H54 (cell line): ENCODE measurements at regions not wholly inside any gene's neighbourhood (a gene's known extent, or its start where the extent isn't known, plus 50 kb on each side); places are given as distances from the start of the nearest gene placed in this dataset.

Experiments used
- DNase-seq: peaks from one replicate; pipeline ENCODE4 v3.0.0; 2011; ENCODE audit warnings: low spot score, mixed read lengths; ENCODE audit not compliant: insufficient read length
- FAIRE-seq: peaks from 3 replicates; lab custom pipeline; 2011; peaks lifted over from hg19 to GRCh38; lab: Jason Lieb, UNC
- POLR2A ChIP-seq: IDR thresholded peaks from 2 replicates; pipeline ENCODE4 v1.6.1; 2011; ENCODE audit warnings: low read depth, mild to moderate bottlenecking, low read length

DNA sequence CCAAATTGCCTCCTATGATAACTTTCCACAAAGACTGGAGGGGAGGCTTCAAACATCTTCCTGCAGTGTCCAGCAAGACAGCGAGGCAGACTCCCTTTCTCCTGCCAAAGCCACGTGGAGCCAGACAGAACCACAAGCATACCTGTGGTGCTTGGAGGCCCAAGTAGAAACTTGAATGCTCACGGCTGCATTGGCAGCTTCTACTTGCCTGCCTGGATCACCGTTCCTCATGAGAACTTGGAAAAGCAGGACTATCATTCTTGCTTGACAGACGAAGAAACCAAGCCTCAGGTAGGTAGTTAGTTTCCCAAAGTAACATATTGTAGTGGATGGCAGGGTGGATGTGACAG, 216.3 kb upstream of the SFRP2 start:
- no peak for FAIRE-seq
- no peak for TF ChIP-seq POLR2A
- DNase-seq, result no peak

GRCh38 chr4:154004507-154005170, 215.8 kb upstream of the SFRP2 start:
- no peak for FAIRE-seq
- no peak for TF ChIP-seq POLR2A

GRCh38 chr4:154004016-154004415, 215.1 kb upstream of the SFRP2 start:
- no peak for FAIRE-seq
- no peak for TF ChIP-seq POLR2A

More at GRCh38 chr4:154004507-154005170, 215.8 kb upstream of the SFRP2 start:
- DNase-seq, result no peak

GRCh38 chr4:154003378-154003777, 214.5 kb upstream of the SFRP2 start:
- FAIRE-seq (no peak), DNase-seq (no peak)
- no peak for TF ChIP-seq POLR2A

More at GRCh38 chr4:154004016-154004415, 215.1 kb upstream of the SFRP2 start:
- no peak for DNase-seq

GRCh38 chr4:154001193-154001592, 212.3 kb upstream of the SFRP2 start:
- FAIRE-seq (no peak), DNase-seq (no peak)
- no peak for TF ChIP-seq POLR2A

DNA sequence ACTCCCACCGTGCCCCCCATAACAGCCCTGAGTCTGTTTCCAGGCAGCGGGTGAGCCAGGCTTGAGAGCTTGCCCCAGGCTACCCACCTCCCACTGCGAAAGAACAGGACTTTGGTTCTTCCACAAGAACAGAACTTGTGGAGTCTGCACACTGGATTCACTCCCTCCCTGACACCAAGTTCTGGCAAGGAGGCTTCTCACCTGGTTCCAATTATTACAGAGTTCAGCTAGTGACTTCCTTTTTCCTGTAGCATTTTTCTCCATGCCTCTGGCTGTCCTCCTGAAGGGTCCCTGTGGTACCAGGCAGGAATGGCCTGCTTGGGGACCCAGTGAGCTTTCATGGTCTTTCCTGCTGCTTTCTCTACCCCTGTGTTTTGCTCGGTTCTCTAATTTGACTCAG, 208.6 kb upstream of the SFRP2 start:
- FAIRE-seq (no peak), DNase-seq (no peak)
- TF ChIP-seq POLR2A, result no peak

- DNase-seq, result no peak
- TF ChIP-seq POLR2A, result no peak
- FAIRE-seq, result no peak
Observed at GRCh38 chr4:153989505-153989904, 200.6 kb upstream of the SFRP2 start.

DNA sequence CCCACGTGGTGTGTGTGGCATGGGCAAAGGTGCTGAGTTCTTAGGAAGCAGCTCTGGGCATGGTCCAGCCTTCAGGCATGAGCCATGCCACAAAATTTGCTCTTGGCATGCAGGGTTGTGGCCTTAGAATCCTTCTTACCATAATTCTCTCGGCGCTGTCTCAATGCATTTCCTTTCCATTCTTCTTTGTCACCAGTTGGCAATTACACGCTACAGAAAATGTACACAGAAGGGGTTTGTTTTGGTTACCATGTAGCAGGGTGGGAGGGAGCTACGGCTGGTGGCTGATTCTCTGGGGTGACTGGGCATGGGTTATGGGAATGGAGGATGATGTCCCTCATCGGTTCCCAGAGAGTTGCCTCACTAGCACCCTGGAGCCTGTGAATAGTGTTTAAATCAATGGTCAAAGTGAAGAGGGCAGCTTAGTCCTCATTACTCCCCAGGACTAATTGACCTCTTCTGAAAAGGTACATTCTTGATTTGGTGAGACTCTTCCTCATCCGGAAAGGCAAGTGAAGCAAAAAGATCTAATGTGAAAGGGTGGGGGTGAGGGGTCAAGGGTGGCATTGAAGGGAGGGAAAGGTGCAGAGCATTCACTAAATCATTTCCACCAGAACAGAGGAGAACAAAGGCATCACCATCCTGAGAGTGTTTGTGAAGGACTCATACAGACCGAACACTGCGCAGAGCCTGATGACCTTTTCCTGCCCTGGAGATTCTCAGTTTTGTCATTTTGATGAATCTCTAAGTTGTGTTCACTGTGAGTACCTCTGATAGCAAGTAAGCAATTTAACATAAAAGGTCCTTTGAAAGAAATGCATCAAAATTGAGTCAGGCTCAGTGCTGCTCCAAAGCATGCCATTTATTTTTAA, 199.8 kb upstream of the SFRP2 start:
- no peak for DNase-seq
- no peak for FAIRE-seq
- no peak for TF ChIP-seq POLR2A

DNA sequence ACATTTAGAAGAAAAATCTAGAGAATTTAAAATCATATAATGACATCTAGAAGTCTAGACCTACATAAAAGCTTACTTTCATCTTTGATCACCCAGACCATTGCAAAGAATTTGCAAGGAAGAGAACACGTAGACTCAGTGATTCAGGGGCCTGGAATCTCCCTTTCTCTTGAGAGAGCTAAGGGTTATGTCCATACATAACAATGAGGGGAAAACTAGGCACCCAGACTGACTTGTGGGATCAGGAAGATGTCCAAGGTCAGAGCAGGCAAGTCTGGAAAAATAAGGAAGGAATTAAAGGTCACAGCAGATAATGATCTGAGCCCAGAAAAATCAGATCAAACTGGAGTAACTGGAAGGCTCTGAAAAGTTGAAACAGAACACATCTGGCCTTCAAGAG, 198.4 kb upstream of the SFRP2 start:
- FAIRE-seq (no peak), DNase-seq (no peak)
- TF ChIP-seq POLR2A, result no peak

DNA sequence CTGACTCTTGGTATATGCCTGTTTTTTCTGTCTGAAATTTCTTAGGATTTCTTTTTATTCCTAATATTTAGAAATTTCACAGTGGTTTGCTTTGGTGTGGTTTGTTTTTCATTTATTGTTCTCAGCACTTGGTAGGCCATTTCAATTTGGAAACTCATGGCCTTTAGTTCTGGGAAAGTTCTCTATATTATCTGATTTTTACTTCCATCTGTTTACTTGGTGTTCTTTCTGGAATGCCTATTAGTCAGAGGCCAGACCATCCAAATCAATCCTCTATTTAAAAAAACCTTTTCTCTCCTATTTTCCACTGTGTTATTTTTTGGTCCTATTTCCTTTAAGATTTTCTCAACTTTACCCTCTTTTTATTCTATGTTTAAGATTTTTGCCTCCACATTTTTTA, 188.1 kb upstream of the SFRP2 start:
- no peak for TF ChIP-seq POLR2A
- no peak for DNase-seq
- no peak for FAIRE-seq

DNA sequence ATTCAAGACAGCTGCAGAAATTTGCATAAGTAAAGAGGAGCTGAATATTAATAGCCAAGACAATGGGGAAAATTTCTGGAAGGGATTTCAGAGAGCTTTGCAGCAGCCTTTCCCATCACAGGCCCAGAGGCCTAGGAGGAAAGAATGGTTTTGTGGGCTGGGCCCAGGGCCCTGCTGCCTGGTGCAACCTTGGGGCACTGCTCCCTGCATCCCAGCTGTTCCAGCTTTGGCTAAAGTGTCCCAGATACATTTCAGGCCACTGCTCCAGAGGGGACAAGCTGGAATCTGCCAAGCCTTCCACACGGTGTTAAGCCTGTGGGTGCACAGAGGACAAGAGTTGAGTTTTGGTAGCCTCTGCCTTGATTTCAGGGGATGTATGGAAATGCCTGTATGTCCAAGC, 185.6 kb upstream of the SFRP2 start:
- DNase-seq (no peak), FAIRE-seq (no peak)
- no peak for TF ChIP-seq POLR2A

DNA sequence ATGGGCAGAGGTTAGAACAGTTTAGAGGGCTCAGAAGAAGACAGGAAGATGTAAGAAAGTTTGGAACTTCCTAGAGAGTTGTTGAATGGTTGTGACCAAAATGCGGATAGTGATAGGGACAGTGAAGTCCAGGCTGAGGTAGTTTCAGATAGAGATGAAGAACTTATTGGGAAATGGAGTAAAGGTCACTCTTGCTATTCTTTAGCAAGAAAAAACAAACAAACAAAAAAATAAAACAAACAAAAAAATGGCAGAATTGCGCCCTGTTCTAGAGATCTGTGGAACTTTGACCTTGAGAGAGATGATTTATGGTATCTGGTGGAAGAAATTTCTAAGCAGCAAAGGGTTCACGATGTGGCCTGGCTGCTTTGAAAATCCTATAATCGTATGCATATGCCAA, 185.1 kb upstream of the SFRP2 start:
- FAIRE-seq (no peak), DNase-seq (no peak)
- TF ChIP-seq POLR2A, result no peak

DNA sequence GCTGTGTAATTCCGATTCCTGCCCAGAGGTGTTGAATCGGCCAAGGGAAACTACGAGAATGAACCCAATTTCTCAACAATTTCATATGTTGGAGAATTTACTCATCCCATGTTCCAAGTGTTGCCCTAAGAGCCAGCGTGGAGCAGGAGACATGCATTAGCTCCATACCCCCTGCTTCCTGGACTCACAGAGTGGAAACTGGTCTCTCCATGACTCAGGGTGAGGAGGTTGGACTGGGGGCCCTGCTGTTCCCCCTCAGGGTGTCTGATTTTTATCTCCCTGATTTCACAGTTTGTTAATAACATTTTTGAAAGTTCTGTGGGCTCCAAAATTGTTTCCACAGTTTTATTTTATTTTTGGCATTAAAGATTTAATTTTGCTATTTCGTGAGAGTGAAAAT, 183.0 kb upstream of the SFRP2 start:
- TF ChIP-seq POLR2A, result no peak
- FAIRE-seq (no peak), DNase-seq (no peak)

- FAIRE-seq (no peak), DNase-seq (no peak)
- TF ChIP-seq POLR2A, result no peak
Observed at GRCh38 chr4:153970169-153970568, 181.3 kb upstream of the SFRP2 start.

GRCh38 chr4:153969542-153969941, 180.7 kb upstream of the SFRP2 start:
- no peak for DNase-seq
- no peak for TF ChIP-seq POLR2A
- no peak for FAIRE-seq

DNA sequence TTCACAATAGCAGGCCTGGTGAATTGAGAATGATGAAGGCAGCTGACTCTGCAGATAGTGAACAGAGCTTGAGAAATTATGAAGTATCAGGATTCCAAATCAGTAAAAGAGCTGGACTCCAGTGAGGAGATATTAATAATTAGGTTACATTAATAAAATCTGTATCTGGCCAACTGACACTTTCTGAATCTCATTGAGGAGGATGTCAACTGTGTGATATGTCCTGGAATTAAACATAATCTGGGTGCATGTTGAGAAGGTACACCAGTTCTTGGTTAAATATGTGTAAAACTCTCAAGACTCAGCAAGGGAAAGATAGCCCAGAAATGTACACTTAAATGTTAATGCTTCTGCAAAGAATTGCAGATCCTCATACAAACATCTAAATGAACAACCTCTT, 177.8 kb upstream of the SFRP2 start:
- FAIRE-seq (no peak), DNase-seq (no peak)
- TF ChIP-seq POLR2A, result no peak
